Mesothelial cell of epicardium (in vitro differentiated cells): ENCODE measurements at regions not wholly inside any gene's neighbourhood (a gene's known extent, or its start where the extent isn't known, plus 50 kb on each side); places are given as distances from the start of the nearest gene placed in this dataset.
"Not testable (repeated sequence)": the region's sequence is repeated elsewhere in the genome, so short reads cannot be mapped to it uniquely, and the experiment has no call there.

Experiments used
- DNase-seq, 2 experiments: peaks; one replicate each; pipeline ENCODE4 v3.0.0; 2021; ENCODE audit warnings: low spot score in 2 of 2; ENCODE audit not compliant: unreplicated experiment in 2 of 2
- H3K27ac Mint-ChIP-seq: 2 replicates; pipeline ENCODE4 v1.8.0; 2021; ENCODE audit warnings: mixed read lengths
- H3K27me3 Mint-ChIP-seq: 2 replicates; pipeline ENCODE4 v1.8.0; 2021; ENCODE audit warnings: low read depth, mixed read lengths
- H3K36me3 Mint-ChIP-seq: 2 replicates; pipeline ENCODE4 v1.8.0; 2021; ENCODE audit warnings: mixed read lengths
- H3K4me1 Mint-ChIP-seq: 2 replicates; pipeline ENCODE4 v1.8.0; 2021; ENCODE audit warnings: mixed read lengths
- H3K4me3 Mint-ChIP-seq: 2 replicates; pipeline ENCODE4 v1.8.0; 2021; ENCODE audit warnings: mild to moderate bottlenecking, moderate library complexity, mixed read lengths
- H3K9me3 Mint-ChIP-seq: 2 replicates; pipeline ENCODE4 v1.8.0; 2021; ENCODE audit warnings: mixed read lengths
- TF ChIP-seq, protein P1 (sequence below): fragments of 200-600 bp; sonication (generic); IDR thresholded peaks from one replicate; pipeline ENCODE4 v1.5.0; 2021; ENCODE audit warnings: antibody characterized with exemption; ENCODE audit not compliant: unreplicated experiment

DNA sequence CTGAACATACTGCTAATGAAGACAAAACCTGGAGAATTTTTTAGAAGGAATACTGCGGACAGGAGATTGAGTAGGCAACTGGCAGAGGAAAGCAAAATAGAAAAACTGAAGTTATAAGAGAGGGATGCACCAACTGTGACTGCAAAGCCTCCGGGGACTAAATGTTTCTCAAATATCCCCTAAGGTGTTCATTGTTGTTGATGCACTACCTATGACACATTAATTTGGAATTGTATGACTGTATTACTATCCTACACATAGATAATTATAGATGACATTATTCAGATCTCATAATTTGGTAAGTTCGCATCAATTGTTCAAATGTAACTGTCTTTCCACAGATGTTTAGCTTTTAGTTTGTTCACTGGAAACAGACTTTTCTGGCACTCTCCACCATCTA lies 341.1 kb downstream of the MMUT start:
- Mint-ChIP-seq H3K36me3 (no peaks in the 10 kb centered on the region), H3K27ac (no peak overlapping the region), H3K4me3 (no peak overlapping the region), H3K4me1 (no peaks in the 10 kb centered on the region), H3K27me3 (no peaks in the 10 kb centered on the region), H3K9me3 (no peaks in the 10 kb centered on the region)
- DNase-seq = no peak
- TF ChIP-seq, protein P1, sequence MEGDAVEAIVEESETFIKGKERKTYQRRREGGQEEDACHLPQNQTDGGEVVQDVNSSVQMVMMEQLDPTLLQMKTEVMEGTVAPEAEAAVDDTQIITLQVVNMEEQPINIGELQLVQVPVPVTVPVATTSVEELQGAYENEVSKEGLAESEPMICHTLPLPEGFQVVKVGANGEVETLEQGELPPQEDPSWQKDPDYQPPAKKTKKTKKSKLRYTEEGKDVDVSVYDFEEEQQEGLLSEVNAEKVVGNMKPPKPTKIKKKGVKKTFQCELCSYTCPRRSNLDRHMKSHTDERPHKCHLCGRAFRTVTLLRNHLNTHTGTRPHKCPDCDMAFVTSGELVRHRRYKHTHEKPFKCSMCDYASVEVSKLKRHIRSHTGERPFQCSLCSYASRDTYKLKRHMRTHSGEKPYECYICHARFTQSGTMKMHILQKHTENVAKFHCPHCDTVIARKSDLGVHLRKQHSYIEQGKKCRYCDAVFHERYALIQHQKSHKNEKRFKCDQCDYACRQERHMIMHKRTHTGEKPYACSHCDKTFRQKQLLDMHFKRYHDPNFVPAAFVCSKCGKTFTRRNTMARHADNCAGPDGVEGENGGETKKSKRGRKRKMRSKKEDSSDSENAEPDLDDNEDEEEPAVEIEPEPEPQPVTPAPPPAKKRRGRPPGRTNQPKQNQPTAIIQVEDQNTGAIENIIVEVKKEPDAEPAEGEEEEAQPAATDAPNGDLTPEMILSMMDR = no peak

DNA sequence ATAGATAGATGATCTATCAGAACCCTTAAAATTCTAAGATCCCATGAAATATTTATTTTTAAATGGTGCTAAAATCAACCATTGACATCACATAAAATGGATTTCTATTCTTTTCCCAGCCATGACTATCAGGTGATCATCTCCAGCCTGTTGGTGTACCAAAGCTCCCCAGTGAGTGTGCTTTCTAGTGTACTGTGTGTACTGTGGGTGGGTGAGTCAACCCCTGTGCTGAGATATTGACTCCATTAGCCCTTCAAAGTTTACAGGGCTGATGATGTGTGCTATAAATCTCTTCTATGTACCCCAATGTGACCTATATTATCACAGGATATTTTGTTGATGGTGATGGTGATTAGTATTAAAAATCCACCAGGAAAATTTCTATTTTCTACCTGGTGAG lies 344.6 kb downstream of the MMUT start:
- no peaks in the 10 kb centered on the region for H3K27me3 Mint-ChIP-seq
- H3K4me1 Mint-ChIP-seq = no peaks in the 10 kb centered on the region
- H3K36me3 Mint-ChIP-seq = no peaks in the 10 kb centered on the region
- no peak overlapping the region for H3K27ac Mint-ChIP-seq
- DNase-seq = no peak
- no peaks in the 10 kb centered on the region for H3K9me3 Mint-ChIP-seq
- TF ChIP-seq, protein P1 = no peak
- H3K4me3 Mint-ChIP-seq = no peak overlapping the region

DNA sequence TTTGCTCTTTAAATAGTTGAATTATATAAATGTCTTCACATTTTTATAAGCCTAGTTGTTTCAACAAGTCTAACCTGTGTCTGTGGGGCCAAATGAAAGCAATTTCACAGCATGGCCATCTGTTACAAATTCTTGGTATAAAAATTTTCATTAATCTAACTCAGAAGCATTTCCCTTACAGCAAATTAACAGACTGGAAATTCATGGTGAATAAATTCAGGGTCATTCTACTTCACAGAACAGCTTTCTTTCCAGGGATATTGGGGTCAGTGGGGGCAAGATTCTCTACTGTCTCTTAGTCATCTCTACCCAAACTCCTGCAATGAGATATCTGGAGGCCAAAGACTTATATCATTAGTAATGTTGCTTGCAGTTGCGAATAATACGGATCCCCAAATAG lies 352.1 kb downstream of the MMUT start:
- no peaks in the 10 kb centered on the region for H3K27me3 Mint-ChIP-seq
- H3K4me1 Mint-ChIP-seq = no peaks in the 10 kb centered on the region
- no peaks in the 10 kb centered on the region for H3K9me3 Mint-ChIP-seq
- DNase-seq = no peak
- H3K27ac Mint-ChIP-seq = no peak overlapping the region
- H3K4me3 Mint-ChIP-seq = no peak overlapping the region
- TF ChIP-seq, protein P1 = no peak
- H3K36me3 Mint-ChIP-seq = no peaks in the 10 kb centered on the region

DNA sequence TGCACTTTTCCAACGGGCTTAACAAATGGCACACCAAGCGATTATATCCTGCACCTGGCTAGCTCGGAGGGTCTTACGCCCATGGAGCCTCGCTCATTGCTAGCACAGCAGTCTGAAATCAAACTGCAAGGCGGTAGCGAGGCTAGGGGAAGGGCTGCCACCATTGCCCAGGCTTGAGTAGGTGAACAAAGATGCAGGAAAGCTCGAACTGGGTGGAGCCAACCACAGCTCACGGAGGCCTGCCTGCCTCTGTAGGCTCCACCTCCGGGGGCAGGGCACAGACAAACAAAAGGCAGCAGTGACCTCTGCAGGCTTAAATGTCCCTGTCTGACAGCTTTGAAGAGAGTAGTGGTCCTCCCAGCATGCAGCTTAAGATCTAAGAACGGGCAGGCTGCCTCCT lies 365.4 kb downstream of the MMUT start:
- not testable (repeated sequence) for H3K36me3 Mint-ChIP-seq, H3K27me3 Mint-ChIP-seq, H3K4me3 Mint-ChIP-seq, H3K27ac Mint-ChIP-seq, DNase-seq, H3K4me1 Mint-ChIP-seq
- peaks cover 24% of the 10 kb centered on the region for H3K9me3 Mint-ChIP-seq

DNA sequence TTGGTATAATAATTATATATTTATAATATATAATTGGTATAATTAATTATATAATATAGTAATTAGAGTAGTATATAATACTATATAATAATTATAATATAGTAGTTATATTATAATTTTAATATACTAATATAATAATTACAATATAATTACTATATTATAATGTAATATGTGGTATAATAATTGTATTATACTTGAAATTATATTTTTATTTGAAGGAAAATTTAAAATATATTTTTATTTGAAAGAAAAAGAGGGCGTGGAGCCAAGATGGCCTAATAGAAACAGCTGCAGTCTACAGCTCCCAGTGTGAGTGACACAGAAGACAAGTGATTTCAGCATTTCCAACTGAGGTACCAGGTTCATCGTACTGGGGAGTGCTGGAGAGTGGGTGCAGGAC lies 365.9 kb downstream of the MMUT start:
- H3K27ac Mint-ChIP-seq = no peak overlapping the region
- TF ChIP-seq, protein P1 = no peak
- no peaks in the 10 kb centered on the region for H3K36me3 Mint-ChIP-seq
- DNase-seq = no peak
- no peaks in the 10 kb centered on the region for H3K4me1 Mint-ChIP-seq
- H3K27me3 Mint-ChIP-seq = no peaks in the 10 kb centered on the region
- no peak overlapping the region for H3K4me3 Mint-ChIP-seq
- H3K9me3 Mint-ChIP-seq = peaks cover 24% of the 10 kb centered on the region

DNA sequence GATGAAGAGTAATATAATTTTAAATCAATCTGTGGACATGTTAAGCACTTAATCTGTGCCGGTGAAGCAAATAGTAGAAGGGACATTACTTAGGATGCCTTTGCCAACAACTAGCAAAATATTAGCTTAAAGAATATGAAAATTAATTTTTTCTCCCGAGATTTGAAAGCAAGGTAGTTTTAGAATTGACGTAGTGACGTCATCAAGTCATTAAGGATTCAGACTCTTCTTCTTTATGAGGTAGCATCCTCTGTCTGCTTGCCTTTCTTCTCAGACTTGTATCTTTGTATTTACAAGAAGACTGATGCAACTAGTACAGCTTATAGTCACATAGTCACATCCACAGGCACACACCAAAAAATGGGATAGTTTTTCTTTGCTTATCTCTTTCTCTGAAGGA lies 374.4 kb downstream of the MMUT start:
- no peaks in the 10 kb centered on the region for H3K4me1 Mint-ChIP-seq
- no peaks in the 10 kb centered on the region for H3K27me3 Mint-ChIP-seq
- H3K4me3 Mint-ChIP-seq = no peak overlapping the region
- DNase-seq = no peak
- H3K9me3 Mint-ChIP-seq = no peaks in the 10 kb centered on the region
- H3K27ac Mint-ChIP-seq = no peak overlapping the region
- H3K36me3 Mint-ChIP-seq = no peaks in the 10 kb centered on the region
- TF ChIP-seq, protein P1 = no peak
